Stimulated activated CD4-positive, alpha-beta T cell treated with anti-CD3 and anti-CD28 coated beads, Interleukin-1b, Interleukin-23, amount 100 ng/mL, for 1 hour (primary cell): ENCODE measurements at regions not wholly inside any gene's neighbourhood (a gene's known extent, or its start where the extent isn't known, plus 50 kb on each side); places are given as distances from the start of the nearest gene placed in this dataset.

Source experiments
- DNase-seq, 2 donors: peaks; one replicate each; pipeline ENCODE4 v3.0.0-alpha.2; 2020; ENCODE audit warnings: low read depth in 2 of 2

DNA sequence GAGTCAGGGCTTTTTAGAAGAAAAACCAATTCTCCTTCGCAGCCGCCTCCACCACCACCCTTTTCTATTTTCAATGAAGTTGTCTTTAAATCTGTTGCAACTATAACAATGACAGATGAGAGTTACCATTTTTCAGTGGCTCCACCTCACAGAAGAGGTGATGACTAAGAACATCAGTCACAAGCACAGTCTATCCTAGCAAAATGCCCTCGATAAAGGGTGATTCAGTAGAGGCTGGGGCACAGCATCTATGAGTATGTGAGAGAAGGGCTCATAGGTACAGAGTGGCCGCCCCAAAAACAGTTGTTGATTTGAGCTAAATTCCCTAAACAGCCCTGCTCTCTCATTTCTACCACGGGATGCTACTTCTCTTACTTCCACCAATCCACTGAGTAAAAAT is 310.8 kb upstream of the MGAT5 start:
- DNase-seq: no peak

- no peak for DNase-seq
Observed at GRCh38 chr2:133945089-133945488, 308.8 kb upstream of the MGAT5 start.

GRCh38 chr2:133947057-133947456 is 306.8 kb upstream of the MGAT5 start:
- DNase-seq: no peak

- DNase-seq: no peak
Observed at GRCh38 chr2:133948610-133949290, 305.1 kb upstream of the MGAT5 start.

DNA sequence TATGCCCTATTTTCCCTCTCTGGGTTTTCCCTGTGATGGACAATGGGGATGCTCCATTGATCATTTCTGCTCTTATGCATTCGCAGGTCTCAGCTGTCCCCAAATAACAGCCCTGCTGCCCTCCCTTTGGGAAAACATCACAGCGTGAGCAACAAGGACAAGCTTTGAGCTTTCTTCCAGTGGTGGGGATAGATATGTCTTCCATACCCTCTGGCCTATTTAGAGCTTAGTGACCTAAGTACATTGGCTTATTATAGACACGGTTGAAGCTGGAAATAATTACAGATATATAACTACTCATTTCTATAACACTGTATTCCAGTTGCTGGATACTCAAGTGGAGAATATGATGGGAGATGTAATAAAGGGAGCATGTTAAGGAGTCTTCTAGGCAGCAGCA is 304.3 kb upstream of the MGAT5 start:
- DNase-seq: no peak

GRCh38 chr2:133951209-133951608 is 302.7 kb upstream of the MGAT5 start:
- DNase-seq: no peak

GRCh38 chr2:133952420-133952819 is 301.5 kb upstream of the MGAT5 start:
- no peak for DNase-seq

GRCh38 chr2:133952896-133953295 is 301.0 kb upstream of the MGAT5 start:
- DNase-seq: no peak

- no peak for DNase-seq
Observed at GRCh38 chr2:133953524-133953923, 300.3 kb upstream of the MGAT5 start.

GRCh38 chr2:133954636-133955035 is 299.2 kb upstream of the MGAT5 start:
- DNase-seq: no peak

DNA sequence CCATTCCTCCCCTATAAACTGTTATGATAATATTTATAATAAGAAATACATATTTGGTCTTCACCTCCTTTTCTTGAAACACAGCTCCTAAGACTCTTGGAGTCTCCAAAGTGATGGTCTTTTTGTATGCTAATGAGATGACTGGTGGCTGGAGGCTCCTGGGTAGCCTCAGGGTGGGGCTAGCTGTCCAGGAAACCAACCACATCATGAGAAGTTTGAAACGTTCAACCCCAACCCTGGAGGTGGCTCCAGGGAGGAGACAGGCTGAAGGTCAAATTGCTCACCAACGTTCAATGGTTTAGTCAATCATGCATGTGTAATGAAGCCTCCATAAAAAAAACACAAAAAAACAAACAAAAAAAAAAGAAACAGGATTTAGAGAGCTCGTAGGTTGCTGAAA is 298.7 kb upstream of the MGAT5 start:
- no peak for DNase-seq

DNA sequence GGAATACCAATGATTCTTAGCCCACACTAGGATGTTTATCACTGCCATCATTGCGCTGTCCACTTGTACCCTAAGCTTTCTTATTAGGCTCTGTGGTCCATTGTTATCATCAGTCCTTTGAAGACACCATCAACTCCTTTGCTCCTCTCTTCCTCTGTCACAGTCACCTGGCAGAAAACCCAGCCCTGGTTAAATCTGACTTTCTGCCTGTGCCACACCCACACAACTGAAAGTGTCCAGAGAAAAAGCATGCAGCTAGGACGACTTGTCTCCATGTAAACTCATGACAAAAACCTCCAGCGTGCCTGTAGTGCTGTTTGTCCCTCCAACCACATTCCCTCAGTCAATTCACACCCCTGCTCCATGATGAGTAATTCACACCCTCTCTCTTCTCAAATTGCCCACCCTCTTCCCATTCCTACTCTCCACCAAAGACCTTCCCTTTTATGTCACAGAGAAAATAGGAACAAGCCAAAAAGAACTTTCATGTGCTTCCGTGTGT is 297.4 kb upstream of the MGAT5 start:
- DNase-seq: no peak

GRCh38 chr2:133957724-133958480 is 296.0 kb upstream of the MGAT5 start:
- no peak for DNase-seq

DNA sequence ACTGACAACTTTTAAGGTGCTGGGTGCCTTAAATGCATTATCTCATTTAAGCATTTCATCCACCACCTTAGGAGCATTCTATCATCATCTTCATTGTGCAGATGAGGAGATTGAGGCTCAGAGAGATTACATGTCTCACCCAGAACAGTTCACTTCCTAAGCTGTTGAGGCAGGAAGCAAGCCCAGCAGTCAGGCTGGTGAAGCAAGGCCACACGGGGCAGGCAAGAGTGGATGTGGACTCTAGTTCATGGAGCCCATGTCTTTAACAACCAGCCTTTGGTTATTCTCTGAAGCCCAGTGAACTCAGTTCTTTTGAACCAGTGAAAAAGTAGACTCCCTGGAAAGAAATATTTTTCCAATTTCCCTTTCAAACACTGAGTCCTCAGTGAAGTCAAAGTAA is 294.8 kb upstream of the MGAT5 start:
- no peak for DNase-seq

GRCh38 chr2:133966720-133967304 is 287.1 kb upstream of the MGAT5 start:
- no peak for DNase-seq

DNA sequence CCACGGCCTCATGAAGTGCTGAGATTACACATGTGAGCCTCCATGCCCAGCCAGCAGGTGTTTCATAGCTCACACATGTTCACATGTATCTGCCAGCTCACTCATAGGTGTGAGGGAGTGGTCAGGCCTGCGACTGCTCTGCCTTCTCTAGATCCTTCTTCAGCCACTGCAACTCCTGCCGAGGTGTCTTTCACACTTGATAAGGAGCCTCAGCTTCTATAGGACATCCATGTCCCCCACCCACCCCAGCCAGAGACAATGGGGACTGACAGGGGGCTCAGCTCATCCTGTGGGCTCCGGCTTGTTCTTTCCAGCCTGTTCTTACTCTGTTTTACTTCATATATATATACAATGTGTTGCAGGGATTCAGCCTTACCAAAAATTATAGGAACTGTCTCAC is 286.5 kb upstream of the MGAT5 start:
- DNase-seq: no peak

GRCh38 chr2:133968446-133968845 is 285.4 kb upstream of the MGAT5 start:
- DNase-seq: no peak

DNA sequence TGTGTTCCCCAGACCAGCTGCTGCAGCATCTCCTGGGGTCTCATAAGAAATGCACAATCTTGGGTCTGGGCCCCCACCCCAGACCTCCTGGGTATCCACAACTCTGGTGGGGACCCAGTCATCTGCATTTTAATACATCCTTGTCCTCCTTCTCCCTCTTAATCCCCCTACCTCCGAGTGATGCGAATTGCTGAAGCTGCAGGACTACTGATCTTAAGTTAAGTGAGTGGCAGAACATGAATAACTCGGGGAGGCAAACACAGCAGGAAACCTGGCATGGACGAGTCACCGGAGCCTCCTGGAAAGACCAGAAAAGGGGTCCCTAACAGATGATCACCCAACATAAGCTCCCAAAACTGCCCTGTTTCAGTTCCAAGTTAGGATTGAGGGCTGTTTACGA is 283.2 kb upstream of the MGAT5 start:
- no peak for DNase-seq

DNA sequence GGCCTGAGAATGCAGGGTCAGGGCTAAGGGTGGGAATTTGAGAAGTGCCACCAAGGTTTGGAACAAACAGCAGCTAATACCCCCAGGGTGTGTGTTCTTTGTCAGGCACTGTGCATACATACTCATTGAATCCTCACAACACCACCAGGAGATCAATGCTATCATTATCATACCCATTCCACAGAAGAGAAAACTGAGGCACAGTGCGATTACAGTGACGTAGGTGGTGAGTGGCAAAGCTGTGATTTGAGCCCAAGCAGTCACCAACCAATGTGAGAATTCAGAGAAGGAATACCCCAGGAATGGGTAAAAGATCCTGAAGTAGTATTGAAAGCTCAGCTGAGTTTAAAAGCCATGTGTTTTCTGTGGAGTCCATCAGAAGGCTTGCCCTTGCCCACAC is 281.6 kb upstream of the MGAT5 start:
- no peak for DNase-seq

- DNase-seq: no peak
Observed at GRCh38 chr2:133972786-133973185, 281.1 kb upstream of the MGAT5 start.

- no peak for DNase-seq
Observed at GRCh38 chr2:133974353-133974752, 279.5 kb upstream of the MGAT5 start.

DNA sequence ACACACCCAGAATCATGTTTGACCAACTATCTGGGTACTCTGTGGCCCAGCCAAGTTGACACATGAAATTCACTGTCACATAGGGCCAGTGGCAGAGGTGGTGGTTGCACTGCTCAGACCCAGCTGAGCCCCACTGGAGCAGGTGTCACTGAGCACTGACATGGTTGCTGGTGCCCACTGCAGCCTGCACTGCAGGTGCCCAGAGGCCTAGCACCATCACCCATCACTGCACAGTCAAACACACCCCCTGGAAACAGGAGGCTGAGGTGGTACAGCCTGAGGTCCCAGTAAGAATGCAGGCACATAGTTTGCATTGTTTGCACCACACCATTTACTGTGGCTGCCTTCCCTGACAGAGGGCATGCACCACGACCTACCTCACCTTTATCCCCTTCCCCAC is 278.7 kb upstream of the MGAT5 start:
- DNase-seq: no peak
